SIG-M5 treated with dmso at 0.1 percent for 504 hours (cell line): ENCODE measurements at regions not wholly inside any gene's neighbourhood (a gene's known extent, or its start where the extent isn't known, plus 50 kb on each side); places are given as distances from the start of the nearest gene placed in this dataset.
"Not testable (repeated sequence)": the region's sequence is repeated elsewhere in the genome, so short reads cannot be mapped to it uniquely, and the experiment has no call there.

Experiments
- DNase-seq: peaks from one replicate; lab custom pipeline; 2025; ENCODE audit not compliant: unreplicated experiment; lab: John Stamatoyannopoulos, UW

DNA sequence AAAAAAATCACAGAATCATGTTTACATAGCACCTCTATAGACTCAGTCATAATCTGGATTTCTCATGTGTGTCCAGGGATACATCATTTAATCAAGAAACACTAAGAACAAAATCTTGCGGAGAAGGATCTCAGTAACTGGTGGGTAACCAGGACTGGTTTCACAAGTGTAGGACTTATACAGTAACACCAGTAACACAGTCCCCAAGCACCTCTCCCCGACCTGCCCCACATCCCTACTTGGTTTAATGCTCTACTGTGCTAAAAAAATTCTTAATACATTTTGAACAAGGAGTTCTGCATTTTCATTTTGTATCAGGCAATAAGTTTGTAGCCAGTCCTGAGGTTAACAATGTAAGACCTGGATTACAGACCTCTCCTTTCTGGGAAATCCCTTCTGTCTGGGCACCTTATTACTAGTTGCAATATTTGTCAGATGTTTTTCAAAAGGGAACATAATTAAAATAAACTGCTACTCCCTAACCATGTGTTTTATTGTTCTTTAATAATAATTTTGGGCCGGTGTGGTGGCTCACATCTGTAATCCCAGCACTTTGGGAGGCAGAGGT lies 57.6 kb upstream of the BBX start:
- no peak for DNase-seq

DNA sequence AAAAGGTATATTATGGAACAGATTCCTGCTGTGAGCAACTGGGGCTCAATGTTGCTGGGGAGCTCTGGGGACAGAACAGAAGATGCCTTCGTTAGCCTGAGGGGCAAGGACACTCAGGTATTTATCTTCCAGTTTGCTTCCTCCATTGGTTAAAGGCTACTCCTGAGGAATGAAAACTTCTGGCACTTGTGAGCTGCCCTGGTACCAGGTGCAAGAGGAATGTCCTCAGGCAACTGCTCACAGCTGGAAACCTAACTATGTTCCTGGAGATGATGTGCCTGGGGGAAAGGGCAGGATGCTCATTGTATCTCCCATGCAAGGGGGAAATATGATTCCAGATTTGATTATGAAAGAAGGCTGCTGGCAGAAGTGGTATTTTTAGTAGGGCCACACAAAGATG lies 54.0 kb upstream of the BBX start:
- no peak for DNase-seq

DNA sequence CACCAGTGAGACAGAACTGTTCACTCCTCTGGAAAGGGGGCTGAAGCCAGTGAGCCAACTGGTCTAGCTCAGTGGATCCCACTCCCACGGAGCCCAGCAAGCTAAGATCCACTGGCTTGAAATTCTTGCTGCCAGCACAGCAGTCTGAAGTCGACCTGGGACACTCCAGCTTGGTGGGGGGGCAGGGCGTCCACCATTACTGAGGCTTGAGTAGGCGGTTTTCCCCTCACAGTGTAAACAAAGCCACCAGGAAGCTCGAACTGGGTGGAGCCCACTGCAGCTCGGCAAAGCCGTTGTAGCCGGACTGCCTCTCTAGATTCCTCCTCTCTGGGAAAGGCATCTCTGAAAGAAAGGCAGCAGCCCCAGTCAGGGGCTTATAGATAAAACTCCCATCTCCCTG lies 52.3 kb upstream of the BBX start:
- DNase-seq, result not testable (repeated sequence)
